ENCODE measurements at regions not wholly inside any gene's neighbourhood (a gene's known extent, or its start where the extent isn't known, plus 50 kb on each side); places are given as distances from the start of the nearest gene placed in this dataset.
"Not testable (repeated sequence)": the region's sequence is repeated elsewhere in the genome, so short reads cannot be mapped to it uniquely, and the experiment has no call there.

DNA sequence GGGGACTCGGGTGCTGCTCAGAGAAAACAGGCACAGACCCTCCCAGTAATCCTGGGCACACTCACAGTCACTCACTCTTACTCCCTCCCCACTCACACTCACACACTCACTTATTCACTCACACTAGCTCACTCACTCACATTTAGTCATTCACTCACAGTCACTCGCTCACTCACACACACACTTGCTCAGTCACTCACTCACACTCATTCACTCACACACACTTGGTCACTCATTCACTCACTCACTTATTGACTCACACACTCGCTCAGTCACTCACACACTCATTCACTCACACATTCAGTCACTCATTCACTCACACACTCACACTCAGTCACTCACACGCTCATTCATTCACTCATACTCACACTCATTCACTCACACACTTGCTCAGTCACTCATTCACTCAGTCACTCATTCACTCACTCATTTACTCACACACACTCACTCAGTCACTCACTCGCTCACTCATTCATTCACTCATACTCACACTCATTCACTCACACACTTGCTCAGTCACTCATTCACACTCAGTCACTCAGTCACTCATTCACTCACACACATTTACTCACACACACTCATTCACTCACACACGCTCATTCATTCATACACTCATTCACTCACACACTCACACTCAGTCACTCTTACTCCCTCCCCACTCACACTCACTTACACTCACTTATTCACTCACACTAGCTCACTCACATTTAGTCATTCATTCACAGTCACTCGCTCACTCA lies 164.2 kb upstream of the C1orf174 start:
- no peak for DNase-seq (ENCODE audit: low spot score)

DNA sequence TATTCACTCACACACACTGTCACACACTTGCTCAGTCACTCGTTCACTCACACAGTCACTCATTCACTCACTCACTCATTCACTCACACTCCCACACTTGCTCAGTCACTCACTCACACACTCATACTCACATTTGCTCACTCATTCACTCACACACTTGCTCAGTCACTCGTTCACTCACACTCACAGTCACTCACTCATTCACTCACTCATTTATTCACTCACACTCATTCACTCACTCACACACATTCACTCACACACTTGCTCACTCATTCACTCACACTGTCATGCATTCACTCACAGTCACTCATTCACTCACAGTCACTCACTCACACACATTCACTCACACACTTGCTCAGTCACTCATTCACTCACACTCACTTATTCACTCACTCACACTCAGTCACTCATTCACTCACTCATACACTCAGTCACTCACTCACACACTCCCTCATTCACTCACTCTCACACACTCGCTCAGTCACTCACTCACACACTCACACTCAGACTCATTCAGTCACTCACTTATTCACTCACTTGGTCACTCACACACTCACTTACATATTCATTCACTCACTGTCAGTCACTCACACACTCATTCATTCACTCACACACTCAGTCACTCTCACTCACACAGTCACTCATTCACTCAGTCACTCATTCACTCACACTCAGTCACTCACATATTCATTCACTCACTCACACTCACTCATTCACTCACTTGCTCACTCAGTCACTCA lies 167.0 kb upstream of the C1orf174 start:
- DNase-seq (ENCODE audit: low spot score), result no peak

DNA sequence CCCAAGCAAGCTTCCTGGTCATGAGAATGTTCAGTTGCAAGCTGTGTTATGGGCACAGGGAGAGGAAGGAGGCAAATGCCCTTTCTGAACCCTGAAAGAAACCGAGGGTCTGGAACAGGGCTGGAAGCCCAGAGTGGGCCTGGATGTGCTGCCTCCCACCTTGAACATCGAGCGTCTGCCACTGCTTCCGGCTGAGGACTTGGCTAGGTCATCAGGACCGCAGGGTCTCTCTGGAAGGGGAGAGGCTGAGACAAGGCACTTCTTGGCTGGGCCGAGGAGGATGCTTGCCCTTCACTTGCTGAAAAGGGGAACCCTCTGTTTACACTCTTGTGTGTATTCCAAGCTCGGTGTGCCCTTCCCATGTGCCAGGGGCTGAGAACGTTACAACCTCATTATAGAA lies 168.0 kb upstream of the C1orf174 start:
- DNase-seq (ENCODE audit: low spot score), result no peak

DNA sequence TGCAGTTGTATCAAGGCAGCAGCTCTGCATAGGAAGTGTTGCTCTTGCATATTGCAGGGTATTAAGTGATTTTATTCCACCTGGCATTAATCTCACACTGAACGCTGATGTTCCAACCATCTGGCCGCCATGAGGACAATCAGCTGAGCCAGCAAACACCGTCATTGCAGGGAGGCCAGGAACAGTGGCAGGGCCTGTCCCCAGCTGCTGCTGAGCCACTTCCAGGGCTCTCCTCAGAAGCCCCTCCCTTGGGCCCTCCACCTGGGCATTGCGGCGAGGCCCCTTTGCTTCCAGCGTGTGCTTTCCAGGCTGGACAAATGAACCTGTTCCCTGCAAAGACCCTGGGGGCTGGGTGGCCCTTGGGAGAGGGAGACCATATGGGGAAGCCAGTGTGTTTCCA lies 171.6 kb upstream of the C1orf174 start:
- DNase-seq (ENCODE audit: low spot score), result no peak

DNA sequence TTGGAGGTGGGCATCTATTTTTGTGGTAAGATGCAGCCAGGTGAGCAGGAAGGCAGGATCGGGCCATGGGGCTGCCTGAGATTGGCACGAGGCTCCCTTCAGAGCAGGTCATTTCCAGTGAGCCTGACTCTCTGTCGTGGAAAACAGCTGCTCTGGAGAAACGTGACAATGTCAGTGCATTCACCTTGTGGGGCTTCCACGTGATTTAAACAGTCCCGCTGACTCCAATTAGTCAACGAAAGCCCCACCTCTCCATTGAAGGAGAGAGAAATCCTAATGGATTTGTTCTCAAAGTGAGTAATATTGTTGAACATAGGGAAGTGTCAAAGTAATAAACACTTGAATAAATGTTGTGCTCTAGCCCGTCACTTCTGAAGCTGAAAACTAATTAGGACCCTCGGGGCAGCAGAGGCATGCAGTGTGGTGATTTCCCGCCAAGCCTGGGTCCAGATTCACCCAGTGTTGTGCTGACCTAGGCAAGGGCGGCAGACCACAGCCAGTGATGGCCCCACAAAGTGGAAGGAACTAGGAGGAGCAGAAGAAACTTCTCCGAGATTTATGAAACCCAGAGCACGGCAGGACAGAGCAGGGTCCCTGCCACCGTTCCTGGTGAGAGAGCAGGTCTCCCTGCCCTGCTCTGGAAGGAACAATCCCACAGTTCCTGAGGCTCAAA lies 172.5 kb upstream of the C1orf174 start:
- no peak for DNase-seq (ENCODE audit: low spot score)

DNA sequence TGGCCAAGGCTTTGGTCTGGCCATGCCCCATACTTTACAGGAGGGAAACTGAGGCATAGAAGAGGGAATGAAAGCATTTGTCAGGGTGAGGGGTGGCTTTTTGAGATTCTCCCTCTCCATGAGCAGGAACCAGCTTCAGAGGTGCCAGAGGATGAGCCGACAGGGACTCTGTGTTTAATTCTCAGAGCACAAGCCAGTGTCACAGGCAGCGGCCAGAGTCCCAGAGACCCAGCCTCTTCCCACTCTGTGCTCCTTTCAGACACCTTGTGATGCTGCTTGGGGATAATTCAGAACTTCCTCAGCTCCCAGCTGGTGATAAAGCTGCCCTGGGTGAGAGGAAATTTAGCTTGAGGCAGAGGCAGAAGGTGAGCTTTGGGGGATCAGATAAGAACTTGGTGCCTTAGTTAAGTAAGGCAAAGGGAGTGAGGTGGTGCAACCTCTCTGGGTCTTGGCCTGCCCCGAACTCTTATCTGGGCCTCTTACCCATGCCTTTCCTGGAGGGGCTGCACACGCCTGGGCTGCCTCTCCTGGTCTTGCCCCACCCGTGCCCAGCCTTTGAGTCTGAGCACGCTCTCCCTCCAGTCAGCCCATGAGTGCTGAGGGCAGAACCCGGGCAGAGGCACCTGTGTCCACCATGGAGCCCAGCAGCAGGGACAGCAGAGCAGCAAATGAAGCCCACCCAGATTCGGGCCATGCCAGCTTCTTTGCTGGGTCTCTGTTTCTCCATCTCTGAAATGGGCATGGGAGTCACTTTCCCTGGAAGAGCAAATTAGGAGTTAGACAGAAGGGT lies 175.6 kb upstream of the C1orf174 start:
- DNase-seq (ENCODE audit: low spot score), result no peak

DNA sequence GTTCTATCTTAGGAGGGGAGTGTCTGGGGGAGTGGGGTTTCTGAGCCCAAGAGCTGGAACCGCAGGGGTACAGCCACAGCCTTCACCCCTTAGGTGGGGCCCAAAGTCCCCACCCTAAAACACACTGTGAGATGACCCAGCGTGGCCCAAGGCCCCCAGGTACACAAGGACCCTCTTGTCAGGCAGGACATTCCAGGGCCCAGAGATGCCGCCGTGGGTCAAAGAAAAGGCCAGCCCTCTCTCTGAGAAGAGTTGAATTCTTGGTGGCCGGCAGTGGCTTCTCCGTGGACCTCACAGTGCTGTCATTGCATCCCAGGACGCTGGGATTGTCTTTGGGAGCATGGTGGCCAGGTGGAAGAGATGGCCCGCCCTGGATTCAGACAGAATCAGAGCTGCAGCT lies 176.3 kb upstream of the C1orf174 start:
- DNase-seq (ENCODE audit: low spot score), result no peak

DNA sequence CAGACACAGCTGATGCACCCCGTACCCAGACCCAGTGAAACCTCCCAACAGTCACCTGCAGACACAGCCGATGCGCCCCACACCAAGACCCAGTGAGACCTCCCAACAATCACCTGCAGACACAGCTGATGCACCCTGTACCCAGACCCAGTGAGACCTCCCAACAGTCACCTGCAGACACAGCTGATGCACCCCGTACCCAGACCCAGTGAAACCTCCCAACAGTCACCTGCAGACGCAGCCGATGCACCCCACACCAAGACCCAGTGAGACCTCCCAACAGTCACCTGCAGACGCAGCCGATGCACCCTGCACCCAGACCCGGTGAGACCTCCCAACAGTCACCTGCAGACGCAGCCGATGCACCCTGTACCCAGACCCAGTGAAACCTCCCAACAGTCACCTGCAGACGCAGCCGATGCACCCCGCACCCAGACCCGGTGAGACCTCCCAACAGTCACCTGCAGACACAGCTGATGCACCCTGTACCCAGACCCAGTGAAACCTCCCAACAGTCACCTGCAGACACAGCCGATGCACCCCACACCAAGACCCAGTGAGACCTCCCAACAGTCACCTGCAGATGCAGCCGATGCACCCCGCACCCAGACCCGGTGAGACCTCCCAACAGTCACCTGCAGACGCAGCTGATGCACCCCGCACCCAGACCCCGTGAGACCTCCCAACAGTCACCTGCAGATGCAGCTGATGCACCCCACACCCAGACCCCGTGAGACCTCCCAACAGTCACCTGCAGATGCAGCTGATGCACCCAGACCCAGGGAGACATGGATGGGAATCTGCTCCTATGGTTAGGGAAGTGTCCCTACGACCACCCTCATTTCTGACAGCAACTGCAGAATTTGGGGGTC lies 178.3 kb upstream of the C1orf174 start:
- DNase-seq (ENCODE audit: low spot score), result not testable (repeated sequence)

DNA sequence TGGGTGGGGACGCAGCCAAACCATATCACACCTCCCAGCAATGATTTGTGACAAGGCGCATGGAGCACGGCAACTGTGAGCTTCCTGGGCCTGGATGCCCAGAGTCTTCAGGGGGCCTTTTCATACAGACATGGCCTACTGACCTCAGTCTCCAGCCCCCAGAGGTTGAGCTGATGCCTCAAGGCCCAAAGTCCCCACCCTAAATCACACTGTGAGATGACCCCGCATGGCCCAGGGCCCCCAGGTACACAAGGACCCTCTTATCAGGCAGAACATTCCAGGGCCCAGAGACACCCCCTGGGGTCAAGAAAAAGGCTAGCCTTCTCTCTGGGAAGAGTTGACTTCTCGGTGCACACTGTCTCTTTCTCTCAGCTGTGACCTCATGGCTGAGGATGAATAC lies 179.7 kb upstream of the C1orf174 start:
- DNase-seq (ENCODE audit: low spot score), result no peak

DNA sequence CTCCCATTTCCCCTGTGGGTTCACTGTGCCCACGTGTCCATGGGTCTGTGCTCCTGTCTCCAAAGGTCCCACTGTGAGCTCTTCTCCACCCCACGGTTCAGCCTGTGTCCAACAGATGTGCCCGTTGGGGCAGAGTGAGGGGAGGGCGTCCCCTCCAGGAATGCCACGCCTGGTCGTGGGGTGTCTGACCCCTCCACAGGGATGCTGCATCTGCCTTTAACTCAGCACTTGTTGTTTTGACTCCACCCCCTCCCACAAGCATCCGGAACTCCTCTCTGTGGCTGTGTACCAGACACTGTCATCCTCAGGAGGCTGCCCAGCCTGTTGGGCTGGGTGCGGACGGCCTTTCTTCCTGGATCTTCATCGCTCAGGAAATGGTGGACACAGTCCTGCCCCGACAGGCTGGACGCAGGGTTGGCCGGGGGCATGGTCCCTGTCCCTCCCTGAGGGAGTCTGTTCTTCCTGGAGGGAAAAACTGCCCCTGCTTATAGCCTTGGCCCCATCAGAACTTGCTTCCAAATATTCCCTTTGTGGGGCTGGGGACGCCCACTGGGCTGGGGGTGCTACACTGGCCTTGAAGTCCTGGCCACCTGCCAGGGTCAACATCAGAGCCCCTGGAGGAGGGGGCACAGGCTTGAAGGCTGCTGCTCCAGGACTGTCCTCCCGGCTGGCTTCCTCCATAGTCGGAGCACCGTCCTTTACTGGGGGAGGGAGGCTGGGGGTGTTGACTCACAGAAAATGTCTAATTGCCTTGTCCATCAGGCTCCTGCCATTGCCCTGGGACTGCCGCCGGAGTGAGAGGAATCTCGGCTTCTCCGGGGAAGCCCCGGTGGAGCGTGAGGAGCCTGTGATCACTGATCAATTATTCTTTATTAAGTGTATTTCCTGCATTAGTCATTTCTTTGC lies 182.0 kb upstream of the C1orf174 start:
- DNase-seq (ENCODE audit: low spot score), result no peak

DNA sequence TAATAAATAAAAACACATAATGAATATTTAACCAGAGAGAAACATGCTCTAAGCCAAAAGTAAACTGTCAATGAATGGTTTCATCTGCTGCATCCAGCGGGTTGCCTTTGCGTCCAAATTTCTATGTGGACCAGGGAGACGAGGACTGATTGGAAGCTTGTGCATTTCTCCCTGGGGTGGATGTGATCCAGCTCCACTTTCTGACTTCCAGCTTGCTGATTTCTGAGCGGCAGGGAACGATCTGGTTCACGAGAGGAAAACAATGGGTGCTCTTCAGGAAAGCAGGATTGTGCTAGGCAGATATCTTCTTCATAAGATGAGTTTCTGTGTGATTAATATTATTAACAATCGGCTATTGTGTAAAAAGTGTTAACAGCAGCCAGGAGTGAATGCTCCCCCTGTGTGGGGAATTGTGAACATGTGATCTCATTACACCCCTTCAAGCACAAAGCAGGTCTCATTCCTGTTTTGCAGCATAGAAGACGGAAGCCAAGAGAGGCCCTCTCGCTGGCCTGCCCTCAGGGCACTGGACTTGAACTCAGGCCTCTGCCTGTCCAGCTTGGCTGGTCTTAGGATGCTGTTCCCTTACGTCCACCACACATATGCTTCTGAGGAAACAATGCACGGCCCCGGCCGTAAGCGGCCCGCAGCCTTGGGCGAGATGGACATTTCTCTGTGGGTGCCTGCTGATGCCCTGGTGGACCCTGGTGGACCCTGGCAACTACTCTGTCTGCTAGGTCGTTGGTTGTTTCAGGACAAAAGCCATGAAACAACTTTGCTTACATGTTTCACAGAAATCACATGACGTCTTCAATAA lies 183.4 kb upstream of the C1orf174 start:
- DNase-seq (ENCODE audit: low spot score), result no peak

DNA sequence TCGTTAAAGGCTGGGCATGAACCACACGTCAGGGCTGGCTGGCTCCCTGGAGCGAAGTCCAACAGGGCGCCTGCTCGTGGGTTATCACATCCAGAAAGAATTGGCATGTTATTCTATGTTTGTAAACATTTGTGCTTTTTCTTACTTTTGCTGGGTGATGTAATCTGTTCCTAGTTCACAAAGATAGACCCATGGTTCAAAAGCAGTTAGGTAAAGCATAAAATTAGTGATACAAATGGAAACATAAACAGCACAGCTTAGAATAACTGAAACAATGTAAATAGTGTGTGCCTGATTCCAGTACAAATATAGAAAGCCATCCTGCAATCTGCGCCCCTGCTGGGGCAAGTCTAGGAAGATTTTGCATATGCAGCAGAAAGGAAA lies 184.0 kb upstream of the C1orf174 start:
- DNase-seq (ENCODE audit: low spot score), result no peak

DNA sequence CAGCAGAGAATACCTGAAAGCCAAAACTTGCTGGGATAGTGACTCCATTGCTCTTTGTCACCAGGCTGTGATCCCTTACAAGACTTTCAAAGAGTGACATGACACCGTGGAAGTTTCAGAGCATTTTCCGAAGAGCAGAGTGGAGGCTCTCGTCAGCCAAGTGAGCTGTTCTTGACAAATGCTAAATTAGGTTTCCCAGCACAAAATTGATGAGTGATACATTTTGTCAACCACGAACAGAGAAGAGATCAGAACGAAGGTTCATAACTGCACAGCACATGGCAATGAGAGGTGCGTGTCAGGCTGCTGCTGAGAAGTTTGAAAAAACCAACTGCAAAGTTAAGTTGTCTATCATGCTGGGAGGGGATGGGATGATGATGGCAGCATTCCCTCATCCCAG lies 184.4 kb upstream of the C1orf174 start:
- DNase-seq (ENCODE audit: low spot score), result no peak

DNA sequence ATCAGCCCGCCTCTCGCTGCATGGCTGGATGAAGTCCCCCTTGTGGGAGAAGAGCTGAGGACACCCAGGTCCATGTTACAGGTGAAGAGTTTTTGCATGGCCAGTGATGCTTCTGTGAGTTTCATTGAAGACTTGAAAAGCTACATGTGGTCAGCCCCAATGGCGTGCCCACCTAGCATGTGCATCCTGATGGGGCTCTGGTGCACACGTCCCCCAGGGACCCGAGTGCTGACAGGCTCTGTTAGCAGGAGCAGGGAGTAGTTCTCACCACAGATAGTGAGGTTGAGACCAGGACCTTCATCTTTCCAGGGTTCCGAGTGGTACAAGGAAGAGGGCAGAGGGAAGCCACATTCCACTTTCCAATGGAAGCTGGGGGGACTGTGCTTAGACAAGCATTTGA lies 184.8 kb upstream of the C1orf174 start:
- no peak for DNase-seq (ENCODE audit: low spot score)

DNA sequence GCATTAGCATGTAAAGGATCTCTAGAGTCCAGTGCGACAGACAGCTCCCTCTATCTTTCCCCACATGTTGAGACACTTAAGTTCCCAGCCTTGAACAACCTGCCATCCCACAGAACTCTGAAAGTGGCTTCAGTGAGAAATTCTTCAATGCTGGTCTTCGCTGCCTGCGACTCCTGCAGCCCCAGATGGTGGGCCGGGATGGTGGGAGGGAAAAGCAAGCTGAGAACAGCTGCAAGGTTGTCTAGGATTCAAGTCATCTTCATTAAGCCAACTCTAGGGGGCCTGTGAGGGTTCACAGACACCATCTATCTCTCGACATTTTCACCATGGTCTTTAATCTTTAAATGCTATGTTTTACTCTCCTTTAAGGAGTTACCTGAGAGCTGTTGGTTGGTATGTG lies 185.5 kb upstream of the C1orf174 start:
- DNase-seq (ENCODE audit: low spot score), result no peak

DNA sequence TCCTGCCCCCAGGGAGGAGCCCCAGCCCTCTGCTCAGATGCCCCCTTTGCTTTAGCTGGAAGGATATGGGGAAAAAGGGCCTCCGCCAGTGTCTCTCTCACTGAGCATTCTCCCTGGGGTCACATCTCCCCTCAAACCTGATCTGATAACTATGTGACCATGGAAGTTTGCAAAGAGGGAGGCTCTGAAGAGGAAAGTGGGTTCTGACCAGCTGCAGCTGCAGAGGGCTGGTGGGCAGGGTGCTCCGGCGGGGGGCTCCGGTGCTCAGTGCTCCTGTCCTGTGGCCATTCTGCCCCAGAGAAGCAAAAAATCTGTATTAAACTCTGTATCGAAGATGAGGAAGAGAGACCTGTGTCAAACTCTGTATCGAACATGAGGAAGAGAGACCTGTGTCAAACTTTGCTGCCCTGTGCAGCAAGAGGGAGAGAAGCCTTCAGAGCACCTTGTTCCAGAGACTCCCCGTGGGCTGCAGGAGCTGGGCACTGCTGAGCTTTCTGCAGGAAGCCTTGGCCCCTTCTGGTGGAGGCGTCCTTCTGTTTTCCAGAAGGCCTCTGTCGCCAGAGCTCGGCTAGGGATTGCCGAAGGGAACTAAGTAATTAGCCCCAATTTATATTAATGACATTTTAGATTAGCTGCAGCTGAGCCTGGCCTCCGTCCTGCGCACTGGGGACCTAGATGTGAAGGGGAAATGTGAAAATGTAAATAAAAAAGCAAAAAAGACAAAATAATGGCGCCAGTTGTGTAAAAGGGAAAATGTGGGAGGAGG lies 186.2 kb upstream of the C1orf174 start:
- no peak for DNase-seq (ENCODE audit: low spot score)

DNA sequence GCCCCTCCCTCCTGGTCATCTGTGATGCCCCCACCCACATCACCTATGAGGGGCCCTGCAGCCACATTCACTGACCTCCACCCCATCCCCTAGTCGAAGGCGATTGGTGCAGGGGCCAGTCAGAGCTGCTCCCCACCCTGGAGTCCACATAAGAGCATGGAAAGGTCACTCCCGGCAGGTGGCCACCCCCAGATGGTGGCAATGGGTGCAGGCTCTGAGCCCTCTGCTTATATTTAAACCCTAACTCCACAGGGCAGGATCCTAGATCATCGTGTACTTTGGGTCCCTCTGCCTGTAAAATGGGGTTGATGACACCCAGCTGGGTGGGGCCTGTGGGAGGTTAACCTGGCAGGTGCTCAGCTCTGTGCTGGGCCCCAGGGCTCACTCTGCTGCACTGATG lies 186.8 kb upstream of the C1orf174 start:
- DNase-seq (ENCODE audit: low spot score), result no peak

DNA sequence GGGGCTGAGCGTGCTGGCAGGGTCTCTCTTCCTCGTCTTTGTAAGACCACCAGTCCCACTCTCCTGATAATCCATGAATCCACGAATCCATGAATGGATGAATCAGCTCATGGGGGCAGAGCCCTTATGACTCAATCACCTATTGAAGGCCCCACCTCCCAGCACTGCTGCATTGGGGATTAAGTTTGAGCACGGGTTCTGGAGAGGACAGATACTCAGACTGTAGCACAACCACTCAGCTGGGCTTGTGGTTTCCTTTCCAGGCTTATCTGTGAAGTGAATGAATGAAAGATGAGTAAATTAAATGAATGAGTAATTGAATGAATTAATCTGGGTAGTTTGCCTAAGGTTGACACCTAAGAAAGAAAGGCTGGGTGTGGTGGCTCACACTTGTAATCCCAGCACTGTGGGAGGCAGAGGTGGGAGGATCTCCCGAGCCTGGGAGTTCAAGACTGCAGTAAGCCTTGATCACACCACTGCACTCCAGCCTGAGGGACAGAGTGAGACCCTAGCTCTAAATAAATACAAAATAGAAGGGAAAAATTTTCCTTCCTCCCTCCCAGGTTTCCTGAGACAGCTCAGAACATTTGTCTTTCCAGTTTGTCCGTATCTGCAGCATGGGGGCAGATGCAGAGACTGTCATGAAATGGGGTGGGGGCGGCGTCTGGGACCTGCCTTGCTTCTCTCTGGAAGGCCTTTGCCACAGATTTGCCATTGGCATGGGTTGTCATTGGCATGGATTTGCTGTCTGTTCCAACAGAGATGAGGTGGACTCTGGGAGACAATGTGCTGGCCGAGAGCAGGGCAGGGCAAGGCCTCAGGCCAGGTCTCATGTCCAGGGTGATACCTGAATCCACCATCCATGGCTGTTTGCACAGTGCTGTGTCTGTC lies 187.7 kb upstream of the C1orf174 start:
- no peak for DNase-seq (ENCODE audit: low spot score)
